Daoy (cell line): ENCODE measurements at regions not wholly inside any gene's neighbourhood (a gene's known extent, or its start where the extent isn't known, plus 50 kb on each side); places are given as distances from the start of the nearest gene placed in this dataset.

Experiments
- DNase-seq: peaks from one replicate; pipeline ENCODE4 v3.0.0-alpha.2; 2015; ENCODE audit warnings: low read depth

GRCh38 chr1:104699433-104699832 lies 949.7 kb downstream of the AMY1C start:
- no peak for DNase-seq

DNA sequence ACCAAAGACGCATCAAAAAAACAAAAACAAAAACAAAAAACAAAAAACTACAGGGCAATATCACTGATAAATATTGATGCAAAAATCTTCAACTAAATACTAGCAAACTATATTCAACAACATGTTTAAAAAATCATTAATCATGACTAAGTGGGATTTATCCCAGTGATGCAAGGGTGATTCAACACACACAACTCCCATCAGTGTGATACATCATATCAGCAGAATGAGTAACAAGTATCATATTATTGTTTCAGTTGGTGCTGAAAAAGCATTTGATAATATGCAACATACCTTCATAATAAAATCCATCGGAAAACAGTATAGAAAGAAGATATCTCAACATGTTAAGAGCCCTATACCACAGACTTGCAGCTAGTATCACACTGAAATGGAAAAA lies 953.0 kb downstream of the AMY1C start:
- no peak for DNase-seq

DNA sequence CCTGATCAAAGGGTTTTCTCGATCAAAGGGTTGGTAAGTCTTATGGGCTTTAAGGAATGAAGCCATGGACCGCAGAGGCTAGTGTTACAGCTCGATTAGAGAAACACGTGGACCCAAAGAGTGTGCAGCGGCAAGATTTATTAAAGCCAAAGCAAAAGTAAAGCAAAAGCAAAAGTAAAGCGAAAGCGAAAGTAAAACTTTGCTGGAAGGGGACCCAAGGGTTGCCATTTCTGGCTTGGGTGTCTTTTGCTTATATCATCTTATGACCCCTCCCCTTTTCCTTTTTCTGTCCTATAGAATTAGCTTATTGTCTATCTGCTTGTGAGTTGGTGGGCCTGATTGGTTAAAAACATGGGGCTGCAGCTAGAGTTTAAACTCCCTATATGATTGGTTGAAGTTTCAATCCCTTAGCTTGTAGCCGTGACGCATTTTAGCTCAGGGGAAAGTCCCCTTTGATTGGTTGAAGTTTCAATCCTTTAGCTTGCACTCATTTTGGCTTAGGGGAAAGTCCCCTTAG lies 957.0 kb downstream of the AMY1C start:
- DNase-seq = peak; percentile 53

DNA sequence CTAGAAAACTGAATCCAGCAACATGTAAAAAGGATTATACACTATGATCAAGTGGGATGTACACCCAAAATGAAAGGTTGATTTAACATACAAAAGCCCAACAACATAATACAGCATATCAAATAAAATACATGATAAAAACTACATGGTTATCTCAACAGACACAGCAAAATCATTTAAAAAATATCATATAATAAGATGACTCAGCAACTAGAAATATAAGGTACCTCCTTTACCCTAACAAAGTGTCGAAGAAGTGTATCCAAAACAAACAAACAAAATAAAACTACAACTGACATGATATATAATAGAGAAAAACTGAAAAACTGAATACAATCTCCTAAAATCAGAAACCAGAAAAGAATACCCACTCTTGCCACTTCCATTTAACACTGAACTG lies 969.1 kb downstream of the AMY1C start:
- no peak for DNase-seq

GRCh38 chr1:104720741-104721140 lies 971.0 kb downstream of the AMY1C start:
- no peak for DNase-seq

- no peak for DNase-seq
Observed at GRCh38 chr1:104726917-104727316, 977.2 kb downstream of the AMY1C start.

DNA sequence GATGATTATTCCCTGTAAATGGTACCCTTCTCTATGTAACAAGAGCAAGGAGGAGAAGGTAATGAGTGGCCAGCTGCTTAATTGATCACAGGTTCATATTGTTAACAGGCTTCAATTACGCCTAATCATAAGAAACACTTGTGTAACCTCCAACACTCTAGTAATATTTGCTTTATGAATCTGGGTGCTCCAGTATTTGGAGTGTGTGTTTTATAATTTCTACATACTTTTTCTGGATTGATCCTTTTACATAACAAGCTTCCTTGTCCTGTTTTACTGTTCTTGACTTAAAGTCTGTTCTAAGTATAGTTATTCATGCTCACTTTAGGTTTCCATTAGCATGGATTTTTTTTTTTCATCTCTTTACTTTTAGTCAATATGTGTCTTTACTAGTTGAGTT lies 984.2 kb downstream of the AMY1C start:
- DNase-seq = no peak

DNA sequence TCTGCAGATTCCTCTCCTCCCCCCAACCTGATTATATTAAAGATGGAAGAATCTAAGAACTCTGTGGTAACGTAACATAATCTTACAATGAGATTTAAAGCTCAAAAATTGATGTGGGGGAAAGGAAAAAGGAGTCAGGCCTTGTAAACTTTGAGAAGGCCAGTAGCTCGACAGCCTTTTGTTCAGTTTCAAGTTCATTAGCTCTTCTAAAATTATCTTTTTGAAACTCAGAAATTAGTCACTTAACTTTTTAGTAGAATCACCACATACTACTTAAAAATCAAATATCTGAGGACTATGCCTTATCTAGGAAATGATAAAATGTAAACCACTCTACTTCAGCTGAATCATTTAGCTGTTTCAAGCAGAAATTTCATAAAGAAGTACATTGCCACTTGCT lies 996.2 kb downstream of the AMY1C start:
- no peak for DNase-seq

DNA sequence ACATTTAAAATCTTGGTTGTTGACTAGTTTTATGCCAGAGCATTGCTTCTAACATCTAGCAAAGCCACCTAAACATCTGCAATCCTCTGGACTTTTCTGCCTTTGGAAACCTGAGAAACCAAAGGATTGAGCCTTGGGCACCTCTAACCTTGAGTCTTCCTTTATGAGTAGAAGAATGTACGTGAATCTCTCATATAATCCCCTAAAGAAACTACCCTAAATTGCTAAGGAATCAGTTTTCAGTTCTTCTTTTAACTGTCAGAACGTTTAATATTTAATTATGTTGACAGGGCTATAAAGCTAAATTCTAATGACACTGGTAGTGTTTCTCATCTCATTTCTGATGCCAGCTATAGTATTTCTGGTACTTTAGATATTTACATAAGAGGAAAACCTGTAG lies 997.3 kb downstream of the AMY1C start:
- no peak for DNase-seq

DNA sequence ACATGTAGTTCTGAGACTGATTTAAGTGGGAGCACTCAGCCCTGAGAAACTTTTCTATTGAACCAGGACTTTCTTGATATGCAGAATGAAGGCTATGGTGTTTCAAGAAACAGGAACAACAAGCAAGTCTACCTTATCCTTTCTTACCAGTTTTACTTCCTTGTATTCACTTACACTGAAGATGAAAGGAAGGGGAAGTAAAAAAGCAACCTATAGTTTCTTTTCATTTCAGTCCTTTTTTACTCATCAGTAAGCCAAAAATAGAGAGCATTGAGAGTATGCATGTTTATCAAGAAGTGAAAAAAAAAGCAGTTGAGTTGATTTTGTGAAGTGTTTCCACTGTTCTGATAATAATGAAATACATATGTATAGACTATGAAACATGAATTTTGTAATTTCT lies 1010.3 kb downstream of the AMY1C start:
- no peak for DNase-seq

DNA sequence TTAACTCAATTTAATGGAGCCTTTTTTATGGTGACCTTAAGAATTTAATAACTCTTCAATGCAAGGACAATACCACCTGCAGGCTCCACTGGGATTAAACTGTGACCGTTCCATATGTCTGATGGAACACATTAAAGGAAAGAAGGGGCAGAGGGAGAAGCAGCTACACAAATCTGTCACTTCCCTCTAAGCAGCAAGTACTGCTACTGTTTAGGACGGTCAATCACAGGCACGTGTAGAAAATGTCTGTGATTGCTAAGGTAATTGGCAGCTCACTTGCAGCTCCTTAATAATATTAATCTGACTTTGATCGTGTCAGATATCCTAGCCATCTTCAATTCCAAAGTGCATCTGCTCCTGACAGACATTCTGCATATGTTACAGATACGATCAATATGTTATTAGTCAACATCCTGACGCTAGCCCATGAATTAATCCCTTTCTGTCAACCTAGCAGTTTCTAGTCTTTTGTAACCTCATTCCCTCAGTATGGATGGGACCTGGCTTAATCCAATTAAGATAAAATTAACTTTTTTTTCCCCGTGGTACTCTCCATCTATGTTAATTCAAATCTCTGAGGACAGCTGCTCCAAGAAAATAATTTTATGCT lies 1012.4 kb downstream of the AMY1C start:
- DNase-seq = no peak

DNA sequence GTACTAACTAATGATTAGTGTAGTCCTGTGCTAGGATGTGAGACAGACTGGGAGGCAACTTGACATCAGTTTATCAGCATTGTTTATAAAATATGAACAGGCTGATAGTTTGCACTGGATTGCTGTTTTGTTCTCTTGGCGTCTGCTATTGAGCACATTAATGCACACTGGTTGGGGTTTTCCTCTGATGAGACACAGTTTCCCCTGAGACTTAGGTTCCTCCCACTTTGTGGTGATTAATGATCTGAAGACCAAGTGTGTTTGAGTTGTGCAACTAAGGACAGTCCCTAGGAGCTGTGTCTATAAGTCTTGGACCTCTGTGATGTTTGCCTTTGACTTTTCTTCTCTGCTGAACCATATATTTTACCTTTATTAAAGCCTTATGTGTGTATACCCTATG lies 1015.4 kb downstream of the AMY1C start:
- DNase-seq = no peak

DNA sequence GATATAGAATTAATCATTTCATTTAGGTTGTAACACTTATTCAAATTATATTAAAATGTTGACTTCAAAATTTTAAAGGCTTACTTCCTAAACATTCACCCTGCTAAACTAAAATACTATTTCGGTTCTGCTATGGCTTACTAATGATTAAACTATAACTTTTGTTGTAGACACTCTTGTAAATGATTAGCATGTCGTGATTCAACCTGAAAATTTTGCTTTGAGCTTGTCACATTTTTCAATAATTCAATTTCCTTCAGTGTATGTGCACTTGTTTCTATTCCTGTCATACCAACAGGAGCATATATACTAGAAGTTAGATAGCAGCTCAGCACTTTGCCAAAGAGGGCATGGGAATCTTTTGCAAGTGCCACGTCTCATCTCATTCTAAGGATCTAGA lies 1018.8 kb downstream of the AMY1C start:
- no peak for DNase-seq

DNA sequence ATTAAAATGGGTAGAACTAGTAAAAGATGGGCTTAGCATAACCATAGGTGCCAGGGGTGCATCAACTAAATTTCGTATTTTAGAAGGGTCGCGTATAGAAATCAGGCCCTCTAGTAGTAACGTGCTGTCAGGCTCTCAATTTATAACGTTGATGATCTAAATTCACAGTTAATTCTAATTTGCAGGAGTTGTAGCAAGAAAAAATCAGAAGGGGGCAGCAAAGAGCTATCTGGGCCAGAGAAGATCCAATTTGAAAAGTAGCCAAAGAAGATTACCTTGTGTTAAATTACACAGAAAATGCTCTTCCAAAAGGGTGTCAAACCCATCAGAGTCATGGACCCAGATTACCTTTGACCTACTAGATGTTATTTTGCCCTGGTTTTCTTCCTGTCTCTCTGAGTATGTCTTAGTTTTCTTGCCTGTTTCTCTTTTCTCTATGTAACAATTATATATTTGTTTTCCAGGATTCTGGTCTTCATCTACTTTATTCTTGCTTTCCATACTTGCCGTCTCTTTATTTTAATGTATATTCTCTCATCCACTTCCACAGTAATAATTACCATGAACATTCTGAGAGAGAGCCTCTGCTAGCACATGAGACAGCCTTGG lies 1030.9 kb downstream of the AMY1C start:
- DNase-seq = no peak

- no peak for DNase-seq
Observed at GRCh38 chr1:104785575-104786187, 1036.0 kb downstream of the AMY1C start.

- no peak for DNase-seq
Observed at GRCh38 chr1:104787866-104788510, 1038.3 kb downstream of the AMY1C start.

- no peak for DNase-seq
Observed at GRCh38 chr1:104791030-104791429, 1041.3 kb downstream of the AMY1C start.

- no peak for DNase-seq
Observed at GRCh38 chr1:104794035-104794434, 1044.3 kb downstream of the AMY1C start.

DNA sequence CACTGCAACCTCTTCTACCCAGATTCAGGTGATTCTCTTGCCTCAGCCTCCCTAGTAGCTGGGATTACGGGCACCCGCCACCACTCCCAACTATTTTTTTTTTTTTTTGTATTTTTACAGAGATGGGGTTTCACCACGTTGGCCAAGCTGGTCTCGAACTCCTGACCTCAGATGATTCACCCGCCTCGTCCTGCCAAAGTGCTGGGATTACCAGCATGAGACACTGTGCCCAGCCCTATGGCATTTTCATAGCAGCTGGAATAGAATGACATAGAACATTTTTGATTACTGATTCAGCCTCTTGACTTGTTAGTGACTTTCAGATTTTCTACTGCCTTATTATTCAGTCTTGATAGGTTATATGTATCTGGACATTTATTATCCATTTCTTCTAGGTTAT lies 1046.2 kb downstream of the AMY1C start:
- no peak for DNase-seq

GRCh38 chr1:104797982-104798381 lies 1048.3 kb downstream of the AMY1C start:
- no peak for DNase-seq

DNA sequence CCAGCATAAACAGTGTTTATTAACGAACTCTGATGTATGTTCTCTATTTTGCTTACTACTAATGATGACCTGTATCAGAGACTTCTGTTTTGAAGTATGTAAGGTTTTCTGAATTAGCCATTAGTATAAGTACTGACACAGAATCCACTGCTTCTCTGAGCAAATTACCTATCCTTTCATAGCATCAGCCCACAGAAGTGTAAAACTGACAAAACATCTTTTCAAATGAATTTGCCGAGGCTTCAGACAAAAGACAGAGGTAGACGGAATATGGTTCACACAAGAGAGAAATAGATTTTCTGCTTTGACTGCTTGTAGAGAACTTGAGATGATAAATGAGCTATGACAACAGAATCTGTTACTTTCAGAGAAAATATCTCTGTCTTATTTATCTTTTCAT lies 1051.6 kb downstream of the AMY1C start:
- DNase-seq = no peak

DNA sequence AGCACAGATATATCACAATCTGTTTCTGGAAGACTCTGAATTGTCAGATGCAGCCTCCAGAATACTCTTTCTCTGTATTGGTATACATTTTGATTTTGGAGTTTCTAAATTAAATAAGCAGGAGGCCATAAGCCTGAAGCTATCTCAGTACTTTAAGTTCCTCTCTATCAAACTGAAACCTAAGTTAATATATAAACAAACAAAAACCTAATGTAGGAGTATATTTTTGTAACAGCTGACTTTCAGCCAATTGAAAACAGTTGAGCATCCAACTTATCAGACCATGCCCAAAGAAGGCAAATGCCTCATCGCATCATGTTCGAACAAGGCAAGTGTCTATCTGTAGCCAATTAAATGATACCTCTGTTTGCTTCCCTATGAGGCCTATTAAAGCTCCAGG lies 1054.4 kb downstream of the AMY1C start:
- no peak for DNase-seq

GRCh38 chr1:104807590-104807989 lies 1057.9 kb downstream of the AMY1C start:
- no peak for DNase-seq
